SK-N-SH (cell line): ENCODE measurements at regions not wholly inside any gene's neighbourhood (a gene's known extent, or its start where the extent isn't known, plus 50 kb on each side); places are given as distances from the start of the nearest gene placed in this dataset.

Experiments used
- CTCF ChIA-PET: fragments of 300-600, 350-600 bp; formaldehyde crosslinking; extraction: SDS; loops from one replicate; lab custom pipeline; 2021; lab: Yijun Ruan, JAX
- POLR2A ChIA-PET: fragments of 350-600 bp; sonication (Branson Sonifier 250); formaldehyde crosslinking; extraction: SDS; loops from one replicate; lab custom pipeline; 2020; ENCODE audit warnings: antibody characterized with exemption, inconsistent platforms; lab: Yijun Ruan, JAX
- DNase-seq: peaks from one replicate; pipeline ENCODE4 v3.0.0; 2012
- H2AFZ ChIP-seq: fragments of 200-600 bp; sonication (generic); 2 replicates; pipeline ENCODE4 v1.8.1; 2016; ENCODE audit warnings: antibody characterized with exemption, mild to moderate bottlenecking, low read depth
- H3F3A ChIP-seq: fragments of 200-600 bp; sonication (generic); replicated peaks from 2 replicates; pipeline ENCODE3; 2016; ENCODE audit warnings: antibody characterized with exemption, mild to moderate bottlenecking; ENCODE audit not compliant: insufficient read depth
- H3K27ac ChIP-seq, 2 experiments: fragments of 200-500 bp in 1 of 2; fragments of 200-600 bp in 1 of 2; sonication (Bioruptor generic) in 1 of 2; sonication (generic), shearing (Covaris generic) in 1 of 2; 2 replicates each; pipeline versions ENCODE4 v1.5.1 to v1.6.1; 2014 to 2016; ENCODE audit warnings: low read depth in 2 of 2, inconsistent platforms in 1 of 2, low read length in 1 of 2, mild to moderate bottlenecking in 1 of 2, mixed read lengths in 1 of 2
- H3K27me3 ChIP-seq: fragments of 200-600 bp; sonication (generic), shearing (Covaris generic); 2 replicates; pipeline ENCODE4 v1.6.1; 2016; ENCODE audit warnings: mixed run types; ENCODE audit not compliant: insufficient read depth
- H3K36me3 ChIP-seq, 2 experiments: fragments of 200-500 bp in 1 of 2; fragments of 200-600 bp in 1 of 2; sonication (Bioruptor generic) in 1 of 2; sonication (generic) in 1 of 2; replicated peaks in 1 of 2; 2 replicates each; pipeline versions ENCODE3 to v1.5.1; 2014 to 2016; ENCODE audit warnings: low read length in 1 of 2, mild to moderate bottlenecking in 1 of 2; ENCODE audit not compliant: insufficient read depth in 2 of 2, control insufficient read depth in 1 of 2
- H3K4me1 ChIP-seq, 2 experiments: fragments of 200-500 bp in 1 of 2; fragments of 200-600 bp in 1 of 2; sonication (Bioruptor generic) in 1 of 2; sonication (generic), shearing (Covaris generic) in 1 of 2; 2 replicates each; pipeline versions ENCODE4 v1.5.1 to v1.6.1; 2014 to 2016; ENCODE audit warnings: low read depth in 1 of 2, low read length in 1 of 2, mixed run types in 1 of 2; ENCODE audit not compliant: insufficient read depth in 2 of 2, control insufficient read depth in 1 of 2
- H3K4me2 ChIP-seq: fragments of 200-600 bp; sonication (generic), shearing (Covaris generic); 2 replicates; pipeline ENCODE4 v1.6.1; 2017; ENCODE audit warnings: mixed run types
- H3K4me3 ChIP-seq, 2 experiments: fragments of 200-500 bp in 1 of 2; fragments of 200-600 bp in 1 of 2; sonication (Bioruptor generic) in 1 of 2; sonication (generic), shearing (Covaris generic) in 1 of 2; 2 replicates each; pipeline versions ENCODE4 v1.5.1 to v1.8.1; 2014 to 2016; ENCODE audit warnings: low read depth in 2 of 2, inconsistent platforms in 1 of 2, low read length in 1 of 2, mild to moderate bottlenecking in 1 of 2, mixed read lengths in 1 of 2, moderate library complexity in 1 of 2
- H3K79me2 ChIP-seq: fragments of 200-600 bp; sonication (generic); 2 replicates; pipeline ENCODE4 v1.8.1; 2017; ENCODE audit warnings: mild to moderate bottlenecking; ENCODE audit not compliant: insufficient read depth
- H3K9ac ChIP-seq: fragments of 200-600 bp; sonication (generic); 2 replicates; pipeline ENCODE4 v1.6.1; 2017; ENCODE audit warnings: mixed run types
- H3K9me2 ChIP-seq: fragments of 200-600 bp; sonication (generic); 2 replicates; pipeline ENCODE4 v1.6.1; 2017; ENCODE audit warnings: mixed run types
- H3K9me3 ChIP-seq: fragments of 200-600 bp; sonication (generic); 2 replicates; pipeline ENCODE4 v1.6.1; 2017; ENCODE audit warnings: mixed run types, mild to moderate bottlenecking, moderate library complexity
- H4K20me1 ChIP-seq: fragments of 200-600 bp; sonication (generic); 2 replicates; pipeline ENCODE4 v1.6.1; 2017; ENCODE audit warnings: mild to moderate bottlenecking, mixed run types; ENCODE audit not compliant: insufficient read depth
- CTCF ChIP-seq: fragments of 200-600 bp; sonication (generic); IDR thresholded peaks from 2 replicates; pipeline ENCODE4 v1.6.1; 2017; ENCODE audit warnings: antibody characterized with exemption, mild to moderate bottlenecking, moderate library complexity
- EP300 ChIP-seq, 2 experiments: IDR thresholded peaks; 2 replicates each; pipeline versions ENCODE4 v1.4.0 to v1.6.1; 2012; ENCODE audit warnings: borderline replicate concordance in 1 of 2, low read depth in 1 of 2, low read length in 1 of 2
- EZH2phosphoT487 ChIP-seq: fragments of 200-600 bp; sonication (generic); IDR thresholded peaks from 2 replicates; pipeline ENCODE4 v1.6.1; 2017; ENCODE audit warnings: low read depth, mixed run types, mild to moderate bottlenecking, antibody characterized with exemption, moderate library complexity, borderline replicate concordance
- FOSL2 ChIP-seq: IDR thresholded peaks from 2 replicates; pipeline ENCODE4 v1.4.0; 2012; ENCODE audit warnings: low read depth, mild to moderate bottlenecking, moderate library complexity, borderline replicate concordance
- FOXM1 ChIP-seq: IDR thresholded peaks from 2 replicates; pipeline ENCODE4 v1.4.0; 2012; ENCODE audit warnings: low read depth, mild to moderate bottlenecking
- MEF2A ChIP-seq: IDR thresholded peaks from 2 replicates; pipeline ENCODE4 v1.4.0; 2012; ENCODE audit warnings: low read depth, borderline replicate concordance
- NRF1 ChIP-seq: IDR thresholded peaks from 2 replicates; pipeline ENCODE4 v1.6.1; 2012; ENCODE audit warnings: low read depth, mild to moderate bottlenecking, low read length
- POLR2AphosphoS5 ChIP-seq: IDR thresholded peaks from 2 replicates; pipeline ENCODE4 v1.6.1; 2012; ENCODE audit warnings: low read depth, low read length
- RFX5 ChIP-seq: IDR thresholded peaks from 2 replicates; pipeline ENCODE4 v1.6.1; 2012; ENCODE audit warnings: mild to moderate bottlenecking, improper control_type of control experiment, low read length
- RXRA ChIP-seq: IDR thresholded peaks from 2 replicates; pipeline ENCODE4 v1.4.0; 2012; ENCODE audit warnings: low read depth, mild to moderate bottlenecking, borderline replicate concordance
- SIN3A ChIP-seq: IDR thresholded peaks from 2 replicates; pipeline ENCODE4 v1.6.1; 2012; ENCODE audit warnings: low read depth, mild to moderate bottlenecking, low read length, moderate library complexity, borderline replicate concordance
- SMC3 ChIP-seq: IDR thresholded peaks from 2 replicates; pipeline ENCODE4 v1.6.1; 2012; ENCODE audit warnings: low read depth, low read length, improper control_type of control experiment
- TAF1 ChIP-seq: IDR thresholded peaks from 2 replicates; pipeline ENCODE4 v1.6.1; 2012; ENCODE audit warnings: low read depth, mild to moderate bottlenecking, low read length, moderate library complexity, borderline replicate concordance
- TCF12 ChIP-seq: IDR thresholded peaks from 2 replicates; pipeline ENCODE4 v1.4.0; 2012
- YY1 ChIP-seq: IDR thresholded peaks from 2 replicates; pipeline ENCODE4 v1.4.0; 2012; ENCODE audit warnings: low read depth, mild to moderate bottlenecking
- WGBS: methylation state at CpG from one replicate; pipeline ENCODE4 v1.1.6; 2017; ENCODE audit warnings: low lambda C conversion rate; 5-methylcytosine and 5-hydroxymethylcytosine counted together
- TF ChIP-seq, protein P1 (sequence below): fragments of 150-350 bp; IDR thresholded peaks from 2 replicates; pipeline ENCODE4 v1.6.1; 2016; ENCODE audit warnings: mild to moderate bottlenecking, low read depth, low read length
- TF ChIP-seq, protein P2 (sequence below): IDR thresholded peaks from 2 replicates; pipeline ENCODE4 v1.6.1; 2012; ENCODE audit warnings: mild to moderate bottlenecking, low read depth, low read length, moderate library complexity
- TF ChIP-seq, protein P3 (sequence below): IDR thresholded peaks from 2 replicates; pipeline ENCODE4 v1.4.0; 2012; ENCODE audit warnings: low read depth
- TF ChIP-seq, protein P4 (sequence below): IDR thresholded peaks from 2 replicates; pipeline ENCODE4 v1.4.0; 2012; ENCODE audit warnings: low read depth, borderline replicate concordance
- TF ChIP-seq, protein P5 (sequence below): IDR thresholded peaks from 2 replicates; pipeline ENCODE4; 2012

- TF ChIP-seq, protein P1, sequence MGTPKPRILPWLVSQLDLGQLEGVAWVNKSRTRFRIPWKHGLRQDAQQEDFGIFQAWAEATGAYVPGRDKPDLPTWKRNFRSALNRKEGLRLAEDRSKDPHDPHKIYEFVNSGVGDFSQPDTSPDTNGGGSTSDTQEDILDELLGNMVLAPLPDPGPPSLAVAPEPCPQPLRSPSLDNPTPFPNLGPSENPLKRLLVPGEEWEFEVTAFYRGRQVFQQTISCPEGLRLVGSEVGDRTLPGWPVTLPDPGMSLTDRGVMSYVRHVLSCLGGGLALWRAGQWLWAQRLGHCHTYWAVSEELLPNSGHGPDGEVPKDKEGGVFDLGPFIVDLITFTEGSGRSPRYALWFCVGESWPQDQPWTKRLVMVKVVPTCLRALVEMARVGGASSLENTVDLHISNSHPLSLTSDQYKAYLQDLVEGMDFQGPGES, result no peak
- TF ChIP-seq FOSL2 (no peak), RXRA (no peak), POLR2AphosphoS5 (no peak)
Observed at GRCh38 chr18:24941174-24941951, 410.6 kb downstream of the ZNF521 start (continued).

DNA sequence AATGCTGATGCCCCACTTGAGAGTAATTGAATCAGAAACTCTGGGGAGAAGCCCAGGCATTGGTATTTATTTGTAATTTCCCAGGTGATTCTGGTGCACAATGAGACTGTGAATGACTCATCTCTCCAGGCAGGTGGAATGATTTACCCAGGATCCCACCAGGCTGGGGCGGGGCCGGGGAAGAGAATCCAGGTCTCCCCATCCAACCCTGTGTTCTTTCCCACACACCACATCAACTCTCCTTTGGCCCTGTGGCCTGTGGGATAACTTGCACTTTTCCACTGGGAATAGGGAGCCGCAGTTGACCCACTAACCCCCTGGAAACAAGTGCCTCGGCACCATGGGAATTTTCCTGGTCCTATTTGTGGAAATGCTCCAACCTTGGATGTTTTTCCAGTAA lies 409.8 kb downstream of the ZNF521 start:
- WGBS, result 68% methylated on average over 4 of the region's 4 CpGs
- CTCF ChIA-PET, result no interaction called here
- TF ChIP-seq, protein P2, sequence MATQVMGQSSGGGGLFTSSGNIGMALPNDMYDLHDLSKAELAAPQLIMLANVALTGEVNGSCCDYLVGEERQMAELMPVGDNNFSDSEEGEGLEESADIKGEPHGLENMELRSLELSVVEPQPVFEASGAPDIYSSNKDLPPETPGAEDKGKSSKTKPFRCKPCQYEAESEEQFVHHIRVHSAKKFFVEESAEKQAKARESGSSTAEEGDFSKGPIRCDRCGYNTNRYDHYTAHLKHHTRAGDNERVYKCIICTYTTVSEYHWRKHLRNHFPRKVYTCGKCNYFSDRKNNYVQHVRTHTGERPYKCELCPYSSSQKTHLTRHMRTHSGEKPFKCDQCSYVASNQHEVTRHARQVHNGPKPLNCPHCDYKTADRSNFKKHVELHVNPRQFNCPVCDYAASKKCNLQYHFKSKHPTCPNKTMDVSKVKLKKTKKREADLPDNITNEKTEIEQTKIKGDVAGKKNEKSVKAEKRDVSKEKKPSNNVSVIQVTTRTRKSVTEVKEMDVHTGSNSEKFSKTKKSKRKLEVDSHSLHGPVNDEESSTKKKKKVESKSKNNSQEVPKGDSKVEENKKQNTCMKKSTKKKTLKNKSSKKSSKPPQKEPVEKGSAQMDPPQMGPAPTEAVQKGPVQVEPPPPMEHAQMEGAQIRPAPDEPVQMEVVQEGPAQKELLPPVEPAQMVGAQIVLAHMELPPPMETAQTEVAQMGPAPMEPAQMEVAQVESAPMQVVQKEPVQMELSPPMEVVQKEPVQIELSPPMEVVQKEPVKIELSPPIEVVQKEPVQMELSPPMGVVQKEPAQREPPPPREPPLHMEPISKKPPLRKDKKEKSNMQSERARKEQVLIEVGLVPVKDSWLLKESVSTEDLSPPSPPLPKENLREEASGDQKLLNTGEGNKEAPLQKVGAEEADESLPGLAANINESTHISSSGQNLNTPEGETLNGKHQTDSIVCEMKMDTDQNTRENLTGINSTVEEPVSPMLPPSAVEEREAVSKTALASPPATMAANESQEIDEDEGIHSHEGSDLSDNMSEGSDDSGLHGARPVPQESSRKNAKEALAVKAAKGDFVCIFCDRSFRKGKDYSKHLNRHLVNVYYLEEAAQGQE, result no peak
- TF ChIP-seq NRF1, result no peak
- TF ChIP-seq, protein P3, sequence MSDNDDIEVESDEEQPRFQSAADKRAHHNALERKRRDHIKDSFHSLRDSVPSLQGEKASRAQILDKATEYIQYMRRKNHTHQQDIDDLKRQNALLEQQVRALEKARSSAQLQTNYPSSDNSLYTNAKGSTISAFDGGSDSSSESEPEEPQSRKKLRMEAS, result no peak
- no peak for TF ChIP-seq CTCF
- no peak for TF ChIP-seq SIN3A
- TF ChIP-seq, protein P1, result no peak
- TF ChIP-seq RFX5, result no peak
- TF ChIP-seq, protein P4, sequence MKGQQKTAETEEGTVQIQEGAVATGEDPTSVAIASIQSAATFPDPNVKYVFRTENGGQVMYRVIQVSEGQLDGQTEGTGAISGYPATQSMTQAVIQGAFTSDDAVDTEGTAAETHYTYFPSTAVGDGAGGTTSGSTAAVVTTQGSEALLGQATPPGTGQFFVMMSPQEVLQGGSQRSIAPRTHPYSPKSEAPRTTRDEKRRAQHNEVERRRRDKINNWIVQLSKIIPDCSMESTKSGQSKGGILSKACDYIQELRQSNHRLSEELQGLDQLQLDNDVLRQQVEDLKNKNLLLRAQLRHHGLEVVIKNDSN, result no peak
- TF ChIP-seq TAF1, result no peak
- no peak for TF ChIP-seq EZH2phosphoT487
- TF ChIP-seq MEF2A, result no peak
- TF ChIP-seq SMC3, result no peak
- no peak for TF ChIP-seq EP300 (IDR thresholded peaks at IDR 0.05; ENCODE audit: borderline replicate concordance in 1 of 2, low read depth in 1 of 2, low read length in 1 of 2)
- TF ChIP-seq FOXM1, result no peak
- TF ChIP-seq, protein P5, sequence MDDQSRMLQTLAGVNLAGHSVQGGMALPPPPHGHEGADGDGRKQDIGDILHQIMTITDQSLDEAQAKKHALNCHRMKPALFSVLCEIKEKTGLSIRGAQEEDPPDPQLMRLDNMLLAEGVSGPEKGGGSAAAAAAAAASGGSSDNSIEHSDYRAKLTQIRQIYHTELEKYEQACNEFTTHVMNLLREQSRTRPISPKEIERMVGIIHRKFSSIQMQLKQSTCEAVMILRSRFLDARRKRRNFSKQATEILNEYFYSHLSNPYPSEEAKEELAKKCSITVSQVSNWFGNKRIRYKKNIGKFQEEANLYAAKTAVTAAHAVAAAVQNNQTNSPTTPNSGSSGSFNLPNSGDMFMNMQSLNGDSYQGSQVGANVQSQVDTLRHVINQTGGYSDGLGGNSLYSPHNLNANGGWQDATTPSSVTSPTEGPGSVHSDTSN, result no peak
- TF ChIP-seq POLR2AphosphoS5, result no peak
- TF ChIP-seq YY1, result no peak
- TF ChIP-seq TCF12, result no peak

More for the DNA sequence above, 409.8 kb downstream of the ZNF521 start:
- no peak overlapping the region for H3K4me2 ChIP-seq
- no peaks in the 10 kb centered on the region for H3F3A ChIP-seq
- no peaks in the 10 kb centered on the region for H4K20me1 ChIP-seq
- no peak overlapping the region for H3K27ac ChIP-seq
- H3K9me2 ChIP-seq, result no peaks in the 10 kb centered on the region
- POLR2A ChIA-PET, result no interaction called here
- H2AFZ ChIP-seq, result no peak overlapping the region
- H3K79me2 ChIP-seq, result no peaks in the 10 kb centered on the region
- DNase-seq, result no peak
- H3K9me3 ChIP-seq, result no peaks in the 10 kb centered on the region
- H3K27me3 ChIP-seq, result no peaks in the 10 kb centered on the region
- no peaks in the 10 kb centered on the region for H3K36me3 ChIP-seq
- H3K4me1 ChIP-seq, result no peaks in the 10 kb centered on the region; a peak in 1 of 4 replicates
- no peak overlapping the region for H3K9ac ChIP-seq
- no peak overlapping the region for H3K4me3 ChIP-seq
